GM18517 (cell line): ENCODE measurements at regions not wholly inside any gene's neighbourhood (a gene's known extent, or its start where the extent isn't known, plus 50 kb on each side); places are given as distances from the start of the nearest gene placed in this dataset.
"Not testable (repeated sequence)": the region's sequence is repeated elsewhere in the genome, so short reads cannot be mapped to it uniquely, and the experiment has no call there.

Experiments used
- ATAC-seq: cut with Tn5 transposase; IDR thresholded peaks from one replicate; pipeline ENCODE4 v1.9.1; 2021; ENCODE audit warnings: mild to moderate bottlenecking, moderate library complexity; ENCODE audit not compliant: unreplicated experiment

GRCh38 chrX:137646472-137646871 lies 80.5 kb downstream of the ZIC3 start:
- ATAC-seq: no peak

- ATAC-seq: no peak
Observed at GRCh38 chrX:137651647-137652046, 85.7 kb downstream of the ZIC3 start.

- no peak for ATAC-seq
Observed at GRCh38 chrX:137652086-137652485, 86.2 kb downstream of the ZIC3 start.

GRCh38 chrX:137654481-137654880 lies 88.6 kb downstream of the ZIC3 start:
- ATAC-seq: no peak

- no peak for ATAC-seq
Observed at GRCh38 chrX:137667776-137668175, 101.8 kb downstream of the ZIC3 start.

GRCh38 chrX:137684591-137684990 lies 118.7 kb downstream of the ZIC3 start:
- ATAC-seq: no peak

GRCh38 chrX:137695417-137695816 lies 129.5 kb downstream of the ZIC3 start:
- ATAC-seq: no peak

- ATAC-seq: no peak
Observed at GRCh38 chrX:137707348-137707747, 141.4 kb downstream of the ZIC3 start.

- no peak for ATAC-seq
Observed at GRCh38 chrX:137742846-137743245, 176.9 kb downstream of the ZIC3 start.

- no peak for ATAC-seq
Observed at GRCh38 chrX:137743414-137743813, 177.5 kb downstream of the ZIC3 start.

- ATAC-seq: no peak
Observed at GRCh38 chrX:137746289-137746688, 180.4 kb downstream of the ZIC3 start.

GRCh38 chrX:137747244-137748043 lies 181.5 kb downstream of the ZIC3 start:
- ATAC-seq: no peak

GRCh38 chrX:137748827-137749226 lies 182.9 kb downstream of the ZIC3 start:
- no peak for ATAC-seq

GRCh38 chrX:137749246-137749645 lies 183.3 kb downstream of the ZIC3 start:
- ATAC-seq: no peak

- ATAC-seq: no peak
Observed at GRCh38 chrX:137771537-137771936, 205.6 kb downstream of the ZIC3 start.

- no peak for ATAC-seq
Observed at GRCh38 chrX:137792214-137792613, 226.3 kb downstream of the ZIC3 start.

- not testable (repeated sequence) for ATAC-seq
Observed at GRCh38 chrX:137797926-137798325, 232.0 kb downstream of the ZIC3 start.

GRCh38 chrX:137823257-137823656 lies 257.3 kb downstream of the ZIC3 start:
- ATAC-seq: no peak

GRCh38 chrX:137847376-137847775 lies 281.4 kb downstream of the ZIC3 start:
- no peak for ATAC-seq

- ATAC-seq: no peak
Observed at GRCh38 chrX:137848266-137848905, 282.5 kb downstream of the ZIC3 start.

- ATAC-seq: no peak
Observed at GRCh38 chrX:137852502-137852901, 286.6 kb downstream of the ZIC3 start.

GRCh38 chrX:137855490-137855889 lies 289.6 kb downstream of the ZIC3 start:
- no peak for ATAC-seq
